IPS-15b (cell line): ENCODE measurements at regions not wholly inside any gene's neighbourhood (a gene's known extent, or its start where the extent isn't known, plus 50 kb on each side); places are given as distances from the start of the nearest gene placed in this dataset.

Source experiments
- H3K27me3 ChIP-seq: one replicate; pipeline ENCODE4 v1.6.1; 2013; ENCODE audit warnings: low read length; ENCODE audit not compliant: control insufficient read depth, insufficient read depth
- H3K36me3 ChIP-seq: one replicate; pipeline ENCODE4 v1.6.1; 2013; ENCODE audit warnings: low read length; ENCODE audit not compliant: control insufficient read depth, insufficient read depth
- H3K4me1 ChIP-seq: one replicate; pipeline ENCODE4 v1.6.1; 2013; ENCODE audit warnings: mild to moderate bottlenecking, low read length; ENCODE audit not compliant: control insufficient read depth, insufficient read depth
- H3K4me3 ChIP-seq: one replicate; pipeline ENCODE4 v1.5.1; 2013; ENCODE audit warnings: low read depth, low read length
- H3K9ac ChIP-seq: one replicate; pipeline ENCODE4 v1.6.1; 2013; ENCODE audit warnings: low read depth, mild to moderate bottlenecking, low read length
- H3K9me3 ChIP-seq: one replicate; pipeline ENCODE4 v1.6.1; 2013; ENCODE audit warnings: mild to moderate bottlenecking, low read length; ENCODE audit not compliant: control insufficient read depth, insufficient read depth

DNA sequence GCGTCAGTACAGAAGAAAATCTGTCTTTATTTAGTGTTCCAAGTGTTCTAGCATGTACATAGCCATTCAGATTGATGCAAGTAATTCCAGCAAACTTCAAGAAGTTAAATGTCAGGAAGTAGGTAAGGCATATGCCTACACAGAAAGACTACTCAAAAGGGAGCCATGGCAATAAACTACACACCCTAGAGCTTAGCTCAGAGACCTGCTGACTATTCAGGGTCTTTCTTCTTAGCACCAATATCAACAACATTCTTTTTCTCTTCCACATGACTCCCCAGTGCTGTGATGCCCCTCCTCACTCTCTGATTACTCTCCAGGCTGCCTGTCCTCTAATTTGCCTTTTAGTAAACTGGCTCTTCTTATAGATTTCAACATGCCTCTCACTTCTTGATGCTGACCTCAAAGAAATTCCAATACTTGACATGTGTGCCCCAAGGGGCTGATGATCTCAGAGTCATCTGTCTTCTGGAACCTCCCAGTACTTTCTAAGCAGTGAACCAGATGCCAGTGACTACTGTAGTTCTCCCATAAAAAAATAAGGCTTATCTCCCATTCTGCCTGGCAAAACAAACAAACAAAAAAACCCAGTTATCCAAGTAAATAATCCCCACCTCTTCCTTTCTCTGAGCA, 909.2 kb upstream of the FANCL start:
- Histone ChIP-seq H3K4me1 (no peaks in the 10 kb centered on the region), H3K9ac (no peak overlapping the region), H3K36me3 (no peaks in the 10 kb centered on the region), H3K4me3 (no peak overlapping the region), H3K27me3 (no peaks in the 10 kb centered on the region), H3K9me3 (no peaks in the 10 kb centered on the region)

DNA sequence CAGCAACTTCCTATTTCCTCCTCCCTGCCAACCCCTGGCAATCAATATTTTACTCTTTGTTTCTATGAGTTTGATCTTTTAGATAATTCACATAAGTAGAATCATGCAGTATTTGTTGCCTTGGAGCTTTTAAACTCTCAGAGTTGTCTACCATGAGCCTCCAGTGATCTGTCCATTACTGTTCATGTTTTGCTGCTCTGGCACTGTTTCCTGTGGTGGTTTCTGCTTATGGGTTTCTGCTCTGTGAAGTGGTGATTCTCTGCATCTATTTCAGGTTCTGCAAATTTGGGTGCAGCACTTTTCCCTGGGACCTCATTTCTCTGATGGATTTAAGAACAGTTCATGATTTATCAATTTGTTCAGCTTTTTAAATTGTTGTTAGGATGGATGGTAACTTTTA, 908.1 kb upstream of the FANCL start:
- Histone ChIP-seq H3K36me3 (no peaks in the 10 kb centered on the region), H3K27me3 (no peaks in the 10 kb centered on the region), H3K9ac (no peak overlapping the region), H3K9me3 (no peaks in the 10 kb centered on the region), H3K4me1 (no peaks in the 10 kb centered on the region), H3K4me3 (no peak overlapping the region)

DNA sequence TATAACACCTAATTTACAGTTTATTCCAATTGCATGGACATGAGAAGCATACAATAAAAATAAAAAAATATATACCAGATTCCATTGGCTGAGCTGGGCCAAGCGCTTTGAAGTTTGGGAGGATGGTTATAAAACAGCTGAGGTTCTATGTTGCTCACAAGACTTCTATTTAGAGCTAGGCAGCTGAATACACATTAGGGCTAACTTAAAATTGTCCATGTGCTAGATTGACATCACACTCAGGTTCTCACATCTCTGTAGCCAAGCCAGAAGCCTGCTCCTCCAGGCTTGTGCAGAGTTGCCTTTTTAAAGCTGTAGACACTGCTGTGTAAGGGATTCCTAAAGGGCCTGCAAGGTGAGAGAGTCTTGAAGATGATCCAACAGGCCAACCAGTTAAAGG, 871.1 kb upstream of the FANCL start:
- Histone ChIP-seq H3K36me3 (no peaks in the 10 kb centered on the region), H3K9ac (no peak overlapping the region), H3K4me1 (no peaks in the 10 kb centered on the region), H3K9me3 (no peaks in the 10 kb centered on the region), H3K4me3 (no peak overlapping the region), H3K27me3 (no peaks in the 10 kb centered on the region)

DNA sequence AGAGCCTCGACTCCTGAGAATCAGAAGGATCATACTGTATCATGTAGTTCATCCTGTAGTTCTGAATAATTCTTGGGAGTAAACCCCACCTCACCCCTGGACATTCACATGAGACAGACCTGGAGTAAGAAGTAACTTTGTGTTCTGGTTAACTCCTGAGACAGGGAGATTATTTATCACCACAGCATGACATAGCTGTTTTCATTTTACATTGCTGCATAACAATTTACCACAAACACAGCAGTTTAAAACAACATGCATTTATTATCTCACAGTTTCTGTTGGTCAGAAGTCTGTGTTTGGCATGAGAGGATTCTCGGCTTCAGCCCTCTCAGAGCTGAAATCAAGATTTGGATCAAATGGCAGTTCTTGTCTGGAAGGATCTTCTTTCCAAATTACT, 855.8 kb upstream of the FANCL start:
- H3K4me1 ChIP-seq: no peaks in the 10 kb centered on the region
- H3K4me3 ChIP-seq: no peak overlapping the region
- H3K36me3 ChIP-seq: no peaks in the 10 kb centered on the region
- no peak overlapping the region for H3K9ac ChIP-seq
- peaks cover 5% of the 10 kb centered on the region for H3K9me3 ChIP-seq
- no peaks in the 10 kb centered on the region for H3K27me3 ChIP-seq

DNA sequence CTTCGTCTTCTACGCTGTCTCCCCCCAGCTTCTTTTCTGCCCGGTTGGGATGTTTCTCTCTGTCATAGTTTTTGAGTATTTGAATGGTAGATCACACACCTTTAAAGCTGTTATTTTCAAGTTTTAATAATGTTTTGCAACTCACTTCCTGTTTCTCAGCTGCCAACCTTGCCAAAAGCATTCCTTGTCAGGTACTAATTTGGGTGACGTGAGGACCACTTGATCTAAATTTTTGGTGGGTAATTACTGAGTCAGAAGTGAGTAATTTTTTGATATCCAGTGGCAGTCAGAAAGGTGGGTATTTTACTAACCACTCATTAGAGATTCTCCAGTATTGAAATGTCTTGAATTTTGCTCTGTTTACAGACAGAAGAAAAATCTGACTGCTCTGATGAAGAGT, 852.4 kb upstream of the FANCL start:
- Histone ChIP-seq H3K4me3 (no peak overlapping the region), H3K27me3 (no peaks in the 10 kb centered on the region)

DNA sequence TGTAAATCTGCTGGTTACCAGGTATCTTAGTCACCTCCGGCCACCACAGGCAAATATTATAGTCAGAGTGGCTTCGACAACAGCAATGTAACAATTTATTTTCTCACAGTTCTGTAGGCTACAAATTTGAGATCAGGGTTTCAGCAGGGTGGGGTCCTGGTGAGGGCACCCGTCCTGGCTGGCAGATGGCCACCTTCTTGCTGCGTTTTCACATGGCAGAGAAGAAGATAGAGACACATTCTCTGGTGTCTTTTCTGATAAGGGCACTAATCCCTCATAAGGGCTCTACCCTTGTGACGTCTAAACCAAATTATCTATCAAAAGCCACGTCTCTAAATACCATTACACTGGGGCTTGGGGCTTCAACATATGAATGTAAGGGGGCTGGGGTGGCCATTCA, 843.2 kb upstream of the FANCL start:
- H3K4me1 ChIP-seq: peaks cover 4% of the 10 kb centered on the region
- peaks cover 6% of the 10 kb centered on the region for H3K27me3 ChIP-seq
- H3K4me3 ChIP-seq: no peak overlapping the region
- no peak overlapping the region for H3K9ac ChIP-seq
- H3K36me3 ChIP-seq: no peaks in the 10 kb centered on the region
- no peaks in the 10 kb centered on the region for H3K9me3 ChIP-seq

More for the DNA sequence above, 852.4 kb upstream of the FANCL start:
- Histone ChIP-seq H3K36me3 (no peaks in the 10 kb centered on the region), H3K9ac (no peak overlapping the region), H3K4me1 (no peaks in the 10 kb centered on the region), H3K9me3 (peaks cover 5% of the 10 kb centered on the region)

DNA sequence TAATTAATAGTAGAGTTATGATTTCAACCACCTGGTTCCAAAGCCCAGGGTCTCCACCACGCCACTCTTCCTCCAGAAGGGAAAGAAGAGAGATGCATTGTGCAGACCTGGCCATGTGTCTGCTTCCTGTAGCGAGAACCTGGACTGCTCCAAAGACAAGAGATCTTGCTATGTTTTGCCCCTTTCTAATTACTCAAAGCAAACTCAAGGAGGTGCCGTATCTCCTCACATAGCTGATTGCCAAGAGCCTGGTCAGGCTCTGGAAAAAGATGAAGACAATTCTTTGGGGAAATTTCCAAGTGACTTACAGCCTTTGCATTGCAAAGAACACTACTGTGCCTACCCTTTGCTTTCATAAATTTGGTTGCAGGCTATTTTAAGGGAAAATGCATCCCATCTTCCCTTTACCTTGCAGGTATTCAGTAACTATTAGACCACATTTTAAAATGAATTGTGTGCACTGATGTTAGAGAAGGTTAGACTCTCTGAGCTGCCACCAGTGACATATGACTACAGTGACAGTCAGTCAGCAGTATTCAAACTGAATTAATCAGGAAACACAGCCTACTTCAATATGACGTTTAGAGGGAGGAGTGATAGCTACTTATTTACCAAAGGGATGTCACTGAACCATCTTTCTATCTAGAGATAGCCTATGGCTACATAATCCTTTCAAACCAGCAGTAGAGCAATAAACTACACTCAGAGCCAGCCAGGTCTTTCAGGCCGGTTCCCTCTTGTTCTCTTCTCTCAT, 842.1 kb upstream of the FANCL start:
- H3K36me3 ChIP-seq: no peaks in the 10 kb centered on the region
- peaks cover 4% of the 10 kb centered on the region for H3K4me1 ChIP-seq
- peaks cover 6% of the 10 kb centered on the region for H3K27me3 ChIP-seq
- no peaks in the 10 kb centered on the region for H3K9me3 ChIP-seq
- no peak overlapping the region for H3K4me3 ChIP-seq
- H3K9ac ChIP-seq: no peak overlapping the region

DNA sequence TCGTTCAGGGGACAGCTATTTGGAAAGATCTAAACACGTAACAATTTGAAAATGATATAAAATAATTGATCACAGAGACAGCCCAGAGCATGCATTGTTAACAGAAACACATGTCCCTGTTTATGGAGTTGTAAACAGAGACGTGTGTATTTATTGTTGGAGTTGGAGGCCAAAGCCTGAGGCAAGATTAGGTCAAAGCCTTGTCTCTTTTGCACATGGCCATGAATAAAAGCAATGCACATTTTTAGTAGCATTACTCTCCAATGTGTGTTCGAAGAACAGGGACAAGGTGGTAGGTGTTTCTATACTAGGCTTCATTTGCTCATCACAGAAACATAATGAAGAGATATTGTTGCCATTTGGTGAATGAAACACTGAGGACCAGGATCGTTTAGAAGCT, 841.5 kb upstream of the FANCL start:
- H3K4me3 ChIP-seq: no peak overlapping the region
- peaks cover 4% of the 10 kb centered on the region for H3K4me1 ChIP-seq
- H3K9me3 ChIP-seq: no peaks in the 10 kb centered on the region
- no peaks in the 10 kb centered on the region for H3K36me3 ChIP-seq
- H3K9ac ChIP-seq: no peak overlapping the region
- peaks cover 6% of the 10 kb centered on the region for H3K27me3 ChIP-seq

DNA sequence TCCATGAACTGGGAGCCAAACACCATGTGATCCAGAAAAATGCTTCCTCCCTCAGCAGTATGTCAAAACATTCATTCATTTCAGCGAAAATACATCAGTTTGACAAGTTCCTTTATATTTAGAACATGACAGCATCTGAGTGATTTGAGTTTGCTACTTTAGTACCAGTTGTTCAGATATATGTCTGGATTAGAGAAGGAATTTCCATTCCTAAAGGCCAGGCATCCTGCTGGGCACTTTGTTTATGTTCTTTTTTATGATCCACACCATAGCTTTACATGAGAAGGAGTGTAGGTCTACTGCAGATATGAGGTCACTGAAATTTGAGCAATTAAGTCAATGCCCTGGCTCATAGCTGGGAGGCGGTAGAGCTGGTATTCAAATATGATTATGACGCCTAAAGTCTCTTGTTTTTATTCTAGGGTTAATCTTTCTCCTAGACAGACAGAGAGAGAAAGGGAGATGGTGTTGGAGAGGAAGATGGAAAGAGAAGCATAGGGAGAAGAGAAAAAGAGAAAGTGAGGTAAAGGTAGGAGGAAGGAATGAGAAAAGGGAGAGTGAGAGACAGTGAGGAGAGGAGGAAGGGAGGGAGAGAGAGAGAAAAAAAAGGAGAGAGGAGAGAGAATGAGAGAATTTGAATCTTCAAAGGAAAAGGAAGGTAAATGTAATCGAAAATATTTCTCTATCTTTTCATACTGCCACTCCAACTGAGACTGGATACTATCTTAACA, 839.5 kb upstream of the FANCL start:
- no peaks in the 10 kb centered on the region for H3K9me3 ChIP-seq
- no peaks in the 10 kb centered on the region for H3K36me3 ChIP-seq
- H3K27me3 ChIP-seq: peaks cover 6% of the 10 kb centered on the region
- H3K4me1 ChIP-seq: peaks cover 22% of the 10 kb centered on the region
- no peak overlapping the region for H3K9ac ChIP-seq
- no peak overlapping the region for H3K4me3 ChIP-seq

DNA sequence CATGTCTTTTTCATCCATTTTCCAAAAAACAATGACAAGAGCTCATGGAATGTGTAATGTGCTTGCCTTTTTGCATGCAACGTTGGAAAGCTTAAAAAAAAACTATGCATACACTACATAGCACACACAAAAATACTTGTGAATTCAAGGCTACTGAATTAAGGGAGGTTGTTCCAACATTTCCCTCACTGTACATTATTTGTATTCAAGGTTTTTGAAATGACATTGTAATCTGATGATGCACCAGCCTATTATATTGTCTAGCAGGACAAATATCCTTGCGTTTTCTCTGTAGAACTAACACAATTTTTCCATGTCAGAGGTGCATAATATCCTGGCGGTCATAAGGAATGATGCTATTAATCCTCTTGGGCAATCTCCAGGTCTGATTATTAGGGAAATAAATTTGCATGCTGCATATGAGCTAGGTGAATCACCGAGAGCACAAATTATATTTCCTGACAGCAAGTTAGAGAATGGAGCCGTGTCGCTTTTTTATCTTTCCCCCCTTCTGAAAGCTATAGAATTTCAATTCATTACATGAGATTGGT, 836.9 kb upstream of the FANCL start:
- Histone ChIP-seq H3K9me3 (no peaks in the 10 kb centered on the region), H3K4me3 (no peak overlapping the region), H3K36me3 (no peaks in the 10 kb centered on the region), H3K27me3 (peaks cover 3% of the 10 kb centered on the region), H3K4me1 (peaks cover 20% of the 10 kb centered on the region), H3K9ac (no peak overlapping the region)

DNA sequence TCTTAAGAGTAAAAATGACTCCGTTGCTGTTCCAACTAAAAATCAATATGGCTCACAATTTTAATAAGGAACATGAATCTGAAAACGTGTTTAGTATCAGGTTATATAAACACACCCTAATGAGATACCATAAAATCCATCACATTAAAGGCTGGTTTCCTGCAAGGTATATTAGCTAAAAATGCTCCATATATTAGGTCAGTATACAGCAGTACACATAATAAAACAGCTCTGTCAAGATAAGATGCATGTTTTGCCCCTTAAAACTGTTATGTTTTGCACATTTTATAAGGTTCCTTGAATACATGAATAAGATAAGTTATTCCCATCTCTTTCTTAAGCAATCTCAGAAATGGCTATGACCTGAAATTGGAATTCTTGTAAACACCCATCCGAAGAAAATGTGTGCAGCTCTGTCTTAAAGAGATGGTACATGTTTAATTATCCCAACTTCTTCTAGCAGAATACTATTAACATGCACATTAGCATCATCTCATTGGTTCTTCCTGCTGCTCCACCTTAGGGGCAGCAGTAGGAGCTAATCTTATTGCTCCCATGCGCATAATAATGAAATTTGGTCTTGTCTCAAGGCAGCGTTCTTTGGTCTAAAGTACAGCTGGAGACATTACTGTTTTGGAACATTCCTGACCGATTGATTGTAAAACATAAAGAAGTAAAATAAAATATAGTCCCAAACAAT, 836.1 kb upstream of the FANCL start:
- H3K27me3 ChIP-seq: no peaks in the 10 kb centered on the region
- no peak overlapping the region for H3K9ac ChIP-seq
- peaks cover 20% of the 10 kb centered on the region for H3K4me1 ChIP-seq
- H3K9me3 ChIP-seq: no peaks in the 10 kb centered on the region
- H3K36me3 ChIP-seq: no peaks in the 10 kb centered on the region
- no peak overlapping the region for H3K4me3 ChIP-seq
